Epithelial cell of esophagus (primary cell): ENCODE measurements at regions not wholly inside any gene's neighbourhood (a gene's known extent, or its start where the extent isn't known, plus 50 kb on each side); places are given as distances from the start of the nearest gene placed in this dataset.

Experiments
- DNase-seq: peaks from one replicate; pipeline ENCODE4 v3.0.0; 2010; ENCODE audit warnings: low read depth
- H3K4me3 ChIP-seq: 2 replicates; pipeline ENCODE4 v1.5.1; 2011; ENCODE audit warnings: mild to moderate bottlenecking, low read length, control low read depth
- CTCF ChIP-seq: IDR thresholded peaks from 2 replicates; pipeline ENCODE4 v1.5.1; 2011; ENCODE audit warnings: low read depth, mild to moderate bottlenecking, low read length, control low read depth, inconsistent platforms; ENCODE audit not compliant: insufficient read depth; ENCODE audit errors: missing control alignments

- TF ChIP-seq CTCF, result no peak
- DNase-seq, result no peak
- H3K4me3 ChIP-seq, result no peak overlapping the region
These were observed 538.5 kb downstream of the CENPC start for GRCh38 chr4:67006791-67007190.

DNA sequence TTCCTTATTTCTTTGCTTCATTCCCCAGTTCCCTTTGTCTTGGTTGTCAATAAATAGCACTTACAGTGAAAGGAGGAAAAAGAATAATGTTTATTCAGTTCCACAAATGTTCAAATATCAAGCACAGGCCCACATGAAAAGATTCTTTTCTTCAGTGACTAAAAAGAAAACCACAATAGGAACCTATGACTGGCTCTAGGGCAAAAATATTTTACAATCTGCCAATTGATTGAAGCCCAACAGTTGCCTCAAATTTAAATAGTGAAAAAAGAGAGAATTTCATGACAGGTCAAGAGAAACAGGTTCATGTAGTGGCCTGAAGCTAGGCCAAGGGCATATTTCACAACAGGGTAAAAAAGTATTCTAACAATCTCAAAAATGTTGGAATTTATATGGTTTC lies 553.8 kb downstream of the CENPC start:
- no peak for DNase-seq
- H3K4me3 ChIP-seq, result no peak overlapping the region
- no peak for TF ChIP-seq CTCF

DNA sequence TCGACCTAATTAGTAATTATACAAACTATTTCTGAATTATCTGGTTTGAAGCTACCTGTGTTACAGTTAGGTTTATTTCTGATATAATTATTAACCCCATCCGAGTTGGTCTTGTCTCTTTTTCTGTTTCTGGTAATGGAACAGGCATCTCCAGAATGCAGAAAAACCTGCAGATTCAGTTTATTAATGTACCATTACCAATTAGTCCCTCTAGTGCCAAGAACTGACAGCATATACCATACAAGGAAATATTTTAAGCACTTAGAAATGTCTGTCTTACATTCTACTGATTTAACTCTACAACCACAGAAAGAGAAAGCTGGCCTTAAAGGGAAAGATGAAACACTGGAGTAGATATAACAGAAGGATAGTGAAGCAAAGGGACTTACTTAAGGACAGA lies 570.6 kb downstream of the CENPC start:
- no peak overlapping the region for H3K4me3 ChIP-seq
- peak; percentile 67 for DNase-seq
- TF ChIP-seq CTCF, result no peak

- TF ChIP-seq CTCF, result no peak
- DNase-seq, result no peak
- H3K4me3 ChIP-seq, result no peak overlapping the region
These were observed 573.2 kb downstream of the CENPC start for GRCh38 chr4:66972087-66972486.

- TF ChIP-seq CTCF, result no peak
- no peak overlapping the region for H3K4me3 ChIP-seq
- DNase-seq, result no peak
These were observed 580.8 kb downstream of the CENPC start for GRCh38 chr4:66964467-66964866.

- H3K4me3 ChIP-seq, result no peak overlapping the region
- DNase-seq, result no peak
- TF ChIP-seq CTCF, result no peak
These were observed 582.2 kb downstream of the CENPC start for GRCh38 chr4:66963084-66963483.

- peak; percentile 28 for DNase-seq
- no peak for TF ChIP-seq CTCF
- H3K4me3 ChIP-seq, result no peak overlapping the region
These were observed 586.1 kb downstream of the CENPC start for GRCh38 chr4:66959207-66959606.
